H9 (cell line): ENCODE measurements at regions not wholly inside any gene's neighbourhood (a gene's known extent, or its start where the extent isn't known, plus 50 kb on each side); places are given as distances from the start of the nearest gene placed in this dataset.

ENCODE experiments used
- DNase-seq: peaks from one replicate; pipeline ENCODE4 v3.0.0-alpha.2; 2017
- H2AFZ ChIP-seq: one replicate; pipeline ENCODE4 v1.6.1; 2013; ENCODE audit warnings: mild to moderate bottlenecking, low read length, control low read depth, moderate library complexity
- H2AK5ac ChIP-seq: 2 replicates; pipeline ENCODE4 v1.6.1; 2013; ENCODE audit warnings: low read length, control low read depth, mixed read lengths; ENCODE audit not compliant: insufficient read length
- H2BK120ac ChIP-seq: one replicate; pipeline ENCODE4 v1.6.1; 2013; ENCODE audit warnings: low read depth, mild to moderate bottlenecking, low read length, control low read depth, inconsistent platforms; ENCODE audit not compliant: poor library complexity, severe bottlenecking
- H2BK12ac ChIP-seq: 2 replicates; pipeline ENCODE4 v1.6.1; 2013; ENCODE audit warnings: low read length, control low read depth, mixed read lengths, low read depth; ENCODE audit not compliant: insufficient read length
- H2BK15ac ChIP-seq: 2 replicates; pipeline ENCODE4 v1.6.1; 2013; ENCODE audit warnings: low read depth, low read length, control low read depth
- H2BK20ac ChIP-seq: one replicate; pipeline ENCODE4 v1.6.1; 2013; ENCODE audit warnings: low read depth, mild to moderate bottlenecking, low read length, control low read depth, inconsistent platforms; ENCODE audit not compliant: poor library complexity, severe bottlenecking
- H2BK5ac ChIP-seq: 2 replicates; pipeline ENCODE4 v1.6.1; 2013; ENCODE audit warnings: low read length, control low read depth, mixed read lengths; ENCODE audit not compliant: insufficient read length
- H3K14ac ChIP-seq: 2 replicates; pipeline ENCODE4 v1.6.1; 2013; ENCODE audit warnings: low read length, control low read depth; ENCODE audit not compliant: insufficient read depth
- H3K18ac ChIP-seq: 2 replicates; pipeline ENCODE4 v1.6.1; 2013; ENCODE audit warnings: low read depth, mild to moderate bottlenecking, mixed read lengths, low read length, control low read depth; ENCODE audit not compliant: insufficient read length
- H3K23ac ChIP-seq: 2 replicates; pipeline ENCODE4 v1.6.1; 2013; ENCODE audit warnings: low read length, control low read depth, mixed read lengths, low read depth; ENCODE audit not compliant: insufficient read length
- H3K23me2 ChIP-seq: 2 replicates; pipeline ENCODE4 v1.6.1; 2013; ENCODE audit warnings: low read depth, mild to moderate bottlenecking, mixed read lengths, low read length, control low read depth; ENCODE audit not compliant: insufficient read length, poor library complexity, severe bottlenecking
- H3K27ac ChIP-seq: 2 replicates; pipeline ENCODE4 v1.5.1; 2013; ENCODE audit warnings: low read length, control low read depth, mixed read lengths, low read depth; ENCODE audit not compliant: insufficient read length
- H3K27me3 ChIP-seq: 2 replicates; pipeline ENCODE4 v1.6.1; 2013; ENCODE audit warnings: low read length, control low read depth, inconsistent platforms; ENCODE audit not compliant: insufficient read depth
- H3K4ac ChIP-seq: 2 replicates; pipeline ENCODE4 v1.6.1; 2013; ENCODE audit warnings: low read depth, mild to moderate bottlenecking, control low read depth, inconsistent platforms, low read length, moderate library complexity
- H3K4me1 ChIP-seq: 2 replicates; pipeline ENCODE4 v1.6.1; 2013; ENCODE audit warnings: low read length, control low read depth, inconsistent platforms; ENCODE audit not compliant: insufficient read depth
- H3K4me2 ChIP-seq: 2 replicates; pipeline ENCODE4 v1.6.1; 2013; ENCODE audit warnings: low read length, control low read depth, mixed read lengths; ENCODE audit not compliant: insufficient read length, insufficient read depth
- H3K56ac ChIP-seq: 2 replicates; pipeline ENCODE4 v1.6.1; 2013; ENCODE audit warnings: low read depth, mild to moderate bottlenecking, mixed read lengths, low read length, control low read depth; ENCODE audit not compliant: insufficient read length
- H3K79me1 ChIP-seq: 2 replicates; pipeline ENCODE4 v1.6.1; 2013; ENCODE audit warnings: low read depth, mild to moderate bottlenecking, moderate library complexity, low read length, control low read depth, inconsistent platforms; ENCODE audit not compliant: insufficient read depth, poor library complexity, severe bottlenecking
- H3K79me2 ChIP-seq: 2 replicates; pipeline ENCODE4 v1.6.1; 2013; ENCODE audit warnings: low read length, control low read depth, inconsistent platforms; ENCODE audit not compliant: insufficient read depth
- H3K9ac ChIP-seq: 2 replicates; pipeline ENCODE4 v1.6.1; 2013; ENCODE audit warnings: low read length, control low read depth, mixed read lengths; ENCODE audit not compliant: insufficient read length; ENCODE audit errors: extremely low read depth
- H3K9me3 ChIP-seq: one replicate; pipeline ENCODE4 v1.6.1; 2013; ENCODE audit warnings: low read depth, low read length, inconsistent platforms; ENCODE audit not compliant: control insufficient read depth
- H3T11ph ChIP-seq: one replicate; pipeline ENCODE4 v1.6.1; 2013; ENCODE audit warnings: mild to moderate bottlenecking, low read length, control low read depth, inconsistent platforms
- H4K20me1 ChIP-seq: one replicate; pipeline ENCODE4 v1.6.1; 2013; ENCODE audit not compliant: control insufficient read depth, insufficient read length, insufficient read depth
- H4K5ac ChIP-seq: 2 replicates; pipeline ENCODE4 v1.6.1; 2013; ENCODE audit warnings: low read depth, mild to moderate bottlenecking, mixed read lengths, low read length, control low read depth; ENCODE audit not compliant: insufficient read length
- H4K8ac ChIP-seq: replicated peaks from 2 replicates; pipeline ENCODE4 v1.6.1; 2013; ENCODE audit warnings: low read length, control low read depth, mixed read lengths, low read depth; ENCODE audit not compliant: insufficient read length
- H4K91ac ChIP-seq: 2 replicates; pipeline ENCODE4 v1.6.1; 2013; ENCODE audit warnings: low read depth, mild to moderate bottlenecking, moderate library complexity, mixed read lengths, low read length, control low read depth; ENCODE audit not compliant: insufficient read length
- H3K27ac Mint-ChIP-seq, 3 experiments: 2 replicates in 2 of 3; 3 replicates in 1 of 3; pipeline ENCODE4 v1.8.0; 2020 to 2021; ENCODE audit warnings: mixed read lengths in 3 of 3, mild to moderate bottlenecking in 1 of 3, moderate library complexity in 1 of 3
- H3K27me3 Mint-ChIP-seq: 2 replicates; pipeline ENCODE4 v1.8.0; 2021; ENCODE audit warnings: low read depth, mild to moderate bottlenecking, moderate library complexity, mixed read lengths
- H3K36me3 Mint-ChIP-seq, 3 experiments: 2 replicates in 2 of 3; 3 replicates in 1 of 3; pipeline ENCODE4 v1.8.0; 2020 to 2021; ENCODE audit warnings: low read depth in 3 of 3, mixed read lengths in 3 of 3; ENCODE audit not compliant: insufficient read depth in 1 of 3
- H3K4me1 Mint-ChIP-seq, 2 experiments: 2 replicates each; pipeline ENCODE4 v1.8.0; 2020; ENCODE audit warnings: mixed read lengths in 2 of 2
- H3K4me3 Mint-ChIP-seq, 2 experiments: 2 replicates in 1 of 2; 3 replicates in 1 of 2; pipeline ENCODE4 v1.8.0; 2020 to 2021; ENCODE audit warnings: mild to moderate bottlenecking in 2 of 2, mixed read lengths in 2 of 2, moderate library complexity in 1 of 2
- H3K9me3 Mint-ChIP-seq, 2 experiments: 2 replicates in 1 of 2; 3 replicates in 1 of 2; pipeline ENCODE4 v1.8.0; 2020; ENCODE audit warnings: mild to moderate bottlenecking in 2 of 2, mixed read lengths in 2 of 2, moderate library complexity in 1 of 2
- WGBS: extraction: QIAGEN DNeasy Blood & Tissue Kit; methylation state at CpG from one replicate; pipeline ENCODE4 v1.1.7; 2013; ENCODE audit warnings: missing lambda C conversion rate, low lambda C conversion rate, mixed read lengths; ENCODE audit not compliant: insufficient read length; ENCODE audit errors: extremely low coverage; 5-methylcytosine and 5-hydroxymethylcytosine counted together
- TF ChIP-seq, protein P1 (sequence below): fragments of 200-600 bp; sonication (generic); conservative IDR thresholded peaks from 3 replicates; pipeline ENCODE4 v1.8.0; 2021; ENCODE audit warnings: antibody characterized with exemption, mild to moderate bottlenecking

DNA sequence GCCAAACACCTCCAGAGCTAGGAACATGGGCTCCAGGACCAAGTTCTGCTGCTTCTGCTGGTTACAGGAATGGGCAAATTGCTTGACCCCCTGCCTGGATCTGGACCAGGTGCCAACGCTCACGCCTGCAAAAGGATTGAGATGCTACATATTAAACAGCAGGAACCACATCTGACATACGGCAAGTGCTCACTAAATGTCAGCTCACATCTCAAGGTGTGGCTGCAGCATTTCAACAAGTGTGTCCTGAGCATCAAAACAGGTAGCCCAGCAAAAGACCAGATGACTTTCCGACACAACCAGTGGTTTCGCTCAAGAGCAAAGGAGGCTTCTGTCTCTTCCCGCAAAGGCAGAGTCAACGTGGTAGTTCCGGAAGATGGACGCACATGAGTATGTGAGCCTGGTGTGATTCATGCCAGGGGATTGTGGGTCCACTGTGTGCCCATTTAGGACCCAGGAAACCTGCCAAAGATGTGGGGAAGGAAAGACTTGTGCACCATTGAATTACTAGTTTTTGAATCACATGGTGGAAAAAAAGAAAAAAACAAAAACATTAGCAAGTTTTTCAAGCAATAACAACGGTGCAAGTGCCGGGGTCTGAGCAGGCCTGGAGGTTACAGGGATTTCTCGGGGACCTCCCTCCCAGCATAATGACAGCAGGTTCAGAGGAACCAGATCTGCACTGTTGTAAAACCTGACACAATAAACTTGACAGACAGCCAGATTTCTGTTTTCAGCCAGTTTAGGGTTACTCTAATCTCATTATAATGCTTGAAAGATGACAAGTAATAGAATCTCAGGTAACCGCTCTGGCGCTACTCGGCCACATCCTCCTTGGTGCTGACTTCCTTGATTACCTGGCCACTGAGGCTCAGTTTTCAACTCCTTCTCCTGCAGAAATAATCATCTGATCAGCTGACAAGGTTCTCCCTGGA lies 77.9 kb downstream of the SOX1 start:
- H3K4ac ChIP-seq, result no peak overlapping the region
- no peak overlapping the region for H2BK20ac ChIP-seq
- H3K27me3 ChIP-seq, result no peaks in the 10 kb centered on the region
- no peak overlapping the region for H3K4me2 ChIP-seq
- DNase-seq, result no peak
- no peak overlapping the region for H3T11ph ChIP-seq
- H2BK15ac ChIP-seq, result no peak overlapping the region
- H3K4me1 ChIP-seq, result no peaks in the 10 kb centered on the region
- TF ChIP-seq, protein P1, sequence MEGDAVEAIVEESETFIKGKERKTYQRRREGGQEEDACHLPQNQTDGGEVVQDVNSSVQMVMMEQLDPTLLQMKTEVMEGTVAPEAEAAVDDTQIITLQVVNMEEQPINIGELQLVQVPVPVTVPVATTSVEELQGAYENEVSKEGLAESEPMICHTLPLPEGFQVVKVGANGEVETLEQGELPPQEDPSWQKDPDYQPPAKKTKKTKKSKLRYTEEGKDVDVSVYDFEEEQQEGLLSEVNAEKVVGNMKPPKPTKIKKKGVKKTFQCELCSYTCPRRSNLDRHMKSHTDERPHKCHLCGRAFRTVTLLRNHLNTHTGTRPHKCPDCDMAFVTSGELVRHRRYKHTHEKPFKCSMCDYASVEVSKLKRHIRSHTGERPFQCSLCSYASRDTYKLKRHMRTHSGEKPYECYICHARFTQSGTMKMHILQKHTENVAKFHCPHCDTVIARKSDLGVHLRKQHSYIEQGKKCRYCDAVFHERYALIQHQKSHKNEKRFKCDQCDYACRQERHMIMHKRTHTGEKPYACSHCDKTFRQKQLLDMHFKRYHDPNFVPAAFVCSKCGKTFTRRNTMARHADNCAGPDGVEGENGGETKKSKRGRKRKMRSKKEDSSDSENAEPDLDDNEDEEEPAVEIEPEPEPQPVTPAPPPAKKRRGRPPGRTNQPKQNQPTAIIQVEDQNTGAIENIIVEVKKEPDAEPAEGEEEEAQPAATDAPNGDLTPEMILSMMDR, result no peak
- peaks cover 5 to 24% (median 8%) of the 10 kb centered on the region in 3 experiments; a peak in 6 of 7 replicates for H3K36me3 Mint-ChIP-seq
- H3K9me3 Mint-ChIP-seq, result peaks cover 17 to 23% of the 10 kb centered on the region in 2 experiments
- H3K18ac ChIP-seq, result no peak overlapping the region
- H3K27me3 Mint-ChIP-seq, result peaks cover 26% of the 10 kb centered on the region
- H3K9me3 ChIP-seq, result no peaks in the 10 kb centered on the region
- no peaks in the 10 kb centered on the region for H3K23me2 ChIP-seq
- H3K4me1 Mint-ChIP-seq, result no peaks in the 10 kb centered on the region
- no peak overlapping the region for H3K27ac ChIP-seq
- no peaks in the 10 kb centered on the region for H3K79me2 ChIP-seq
- no peaks in the 10 kb centered on the region for H3K79me1 ChIP-seq
- H4K8ac ChIP-seq, result no peak overlapping the region
- no peak overlapping the region for H2AK5ac ChIP-seq
- no peak overlapping the region for H2AFZ ChIP-seq
- no peak overlapping the region for H4K5ac ChIP-seq
- no peak overlapping the region for H3K23ac ChIP-seq
- H4K91ac ChIP-seq, result no peak overlapping the region
- H2BK120ac ChIP-seq, result no peak overlapping the region
- no peak overlapping the region for H3K27ac Mint-ChIP-seq
- no peaks in the 10 kb centered on the region for H4K20me1 ChIP-seq
- H3K56ac ChIP-seq, result no peak overlapping the region
- WGBS, result no CpG with 5 or more reads among the region's 15 CpGs
- no peak overlapping the region for H3K4me3 Mint-ChIP-seq
- no peak overlapping the region for H2BK12ac ChIP-seq
- H3K9ac ChIP-seq, result no peak overlapping the region
- H3K14ac ChIP-seq, result no peak overlapping the region
- no peak overlapping the region for H2BK5ac ChIP-seq
